ENCODE measurements at regions not wholly inside any gene's neighbourhood (a gene's known extent, or its start where the extent isn't known, plus 50 kb on each side); places are given as distances from the start of the nearest gene placed in this dataset.
A peak's percentile ranks its signal among the peaks of the same experiment; 100 is the strongest.

GRCh38 chr10:10892290-10892875 lies 125.3 kb upstream of the CELF2 start:
- Histone ChIP-seq H3K27me3 (ENCODE audit: control insufficient read depth in 5 of 5, insufficient read depth in 4 of 5, low read length in 5 of 5) (no peaks in the 10 kb centered on the region), H3K9me3 (ENCODE audit: control insufficient read depth in 5 of 5, low read length in 5 of 5) (peaks cover 0 to 4% (median 0%) of the 10 kb centered on the region in 5 donors), H3K4me1 (ENCODE audit: control insufficient read depth in 5 of 5, insufficient read depth in 5 of 5, low read length in 5 of 5) (peaks cover 0 to 17% (median 2%) of the 10 kb centered on the region in 5 donors), H3K4me3 (ENCODE audit: low read depth in 1 of 5, low read length in 5 of 5) (no peak overlapping the region), H3K36me3 (ENCODE audit: control insufficient read depth in 5 of 5, insufficient read depth in 5 of 5, low read length in 5 of 5) (no peaks in the 10 kb centered on the region), H3K27ac (ENCODE audit: low read depth, low read length) (no peak overlapping the region), H3K9ac (ENCODE audit: low read length in 5 of 5) (no peak overlapping the region)

GRCh38 chr10:10897400-10897799 lies 120.3 kb upstream of the CELF2 start:
- Histone ChIP-seq H3K36me3 (ENCODE audit: control insufficient read depth in 5 of 5, insufficient read depth in 5 of 5, low read length in 5 of 5) (no peaks in the 10 kb centered on the region), H3K27ac (ENCODE audit: low read depth, low read length) (no peak overlapping the region), H3K27me3 (ENCODE audit: control insufficient read depth in 5 of 5, insufficient read depth in 4 of 5, low read length in 5 of 5) (no peaks in the 10 kb centered on the region), H3K4me1 (ENCODE audit: control insufficient read depth in 5 of 5, insufficient read depth in 5 of 5, low read length in 5 of 5) (peaks cover 0 to 4% (median 0%) of the 10 kb centered on the region in 5 donors), H3K4me3 (ENCODE audit: low read depth in 1 of 5, low read length in 5 of 5) (no peak overlapping the region), H3K9ac (ENCODE audit: low read length in 5 of 5) (no peak overlapping the region), H3K9me3 (ENCODE audit: control insufficient read depth in 5 of 5, low read length in 5 of 5) (peaks cover 0 to 4% (median 0%) of the 10 kb centered on the region in 5 donors)

GRCh38 chr10:10901906-10902305 lies 115.8 kb upstream of the CELF2 start:
- H3K27ac ChIP-seq (ENCODE audit: low read depth, low read length), result no peak overlapping the region
- peaks cover 0 to 5% (median 0%) of the 10 kb centered on the region in 5 donors for H3K9me3 ChIP-seq (ENCODE audit: control insufficient read depth in 5 of 5, low read length in 5 of 5)
- H3K36me3 ChIP-seq (ENCODE audit: control insufficient read depth in 5 of 5, insufficient read depth in 5 of 5, low read length in 5 of 5), result no peaks in the 10 kb centered on the region
- no peak overlapping the region for H3K4me3 ChIP-seq (ENCODE audit: low read depth in 1 of 5, low read length in 5 of 5)
- no peaks in the 10 kb centered on the region for H3K4me1 ChIP-seq (ENCODE audit: control insufficient read depth in 5 of 5, insufficient read depth in 5 of 5, low read length in 5 of 5)
- no peak overlapping the region for H3K9ac ChIP-seq (ENCODE audit: low read length in 5 of 5)
- H3K27me3 ChIP-seq (ENCODE audit: control insufficient read depth in 5 of 5, insufficient read depth in 4 of 5, low read length in 5 of 5), result no peaks in the 10 kb centered on the region

GRCh38 chr10:10902951-10903350 lies 114.7 kb upstream of the CELF2 start:
- Histone ChIP-seq H3K36me3 (ENCODE audit: control insufficient read depth in 5 of 5, insufficient read depth in 5 of 5, low read length in 5 of 5) (no peaks in the 10 kb centered on the region), H3K9ac (ENCODE audit: low read length in 5 of 5) (no peak overlapping the region), H3K4me1 (ENCODE audit: control insufficient read depth in 5 of 5, insufficient read depth in 5 of 5, low read length in 5 of 5) (no peaks in the 10 kb centered on the region), H3K27ac (ENCODE audit: low read depth, low read length) (no peak overlapping the region), H3K4me3 (ENCODE audit: low read depth in 1 of 5, low read length in 5 of 5) (no peak overlapping the region), H3K9me3 (ENCODE audit: control insufficient read depth in 5 of 5, low read length in 5 of 5) (peaks cover 0 to 5% (median 0%) of the 10 kb centered on the region in 5 donors), H3K27me3 (ENCODE audit: control insufficient read depth in 5 of 5, insufficient read depth in 4 of 5, low read length in 5 of 5) (no peaks in the 10 kb centered on the region)

GRCh38 chr10:10903620-10904019 lies 114.1 kb upstream of the CELF2 start:
- Histone ChIP-seq H3K4me3 (ENCODE audit: low read depth in 1 of 5, low read length in 5 of 5) (no peak overlapping the region), H3K9me3 (ENCODE audit: control insufficient read depth in 5 of 5, low read length in 5 of 5) (peaks cover 0 to 5% (median 0%) of the 10 kb centered on the region in 5 donors), H3K27me3 (ENCODE audit: control insufficient read depth in 5 of 5, insufficient read depth in 4 of 5, low read length in 5 of 5) (no peaks in the 10 kb centered on the region), H3K27ac (ENCODE audit: low read depth, low read length) (no peak overlapping the region), H3K36me3 (ENCODE audit: control insufficient read depth in 5 of 5, insufficient read depth in 5 of 5, low read length in 5 of 5) (no peaks in the 10 kb centered on the region), H3K4me1 (ENCODE audit: control insufficient read depth in 5 of 5, insufficient read depth in 5 of 5, low read length in 5 of 5) (no peaks in the 10 kb centered on the region), H3K9ac (ENCODE audit: low read length in 5 of 5) (no peak overlapping the region)

- H3K4me1 ChIP-seq (ENCODE audit: control insufficient read depth in 5 of 5, insufficient read depth in 5 of 5, low read length in 5 of 5), result peaks cover 0 to 25% (median 16%) of the 10 kb centered on the region in 5 donors
- no peaks in the 10 kb centered on the region for H3K36me3 ChIP-seq (ENCODE audit: control insufficient read depth in 5 of 5, insufficient read depth in 5 of 5, low read length in 5 of 5)
- peak overlapping the region; percentile 52 for H3K27ac ChIP-seq (ENCODE audit: low read depth, low read length)
- H3K9ac ChIP-seq (ENCODE audit: low read length in 5 of 5), result no peak overlapping the region
- H3K27me3 ChIP-seq (ENCODE audit: control insufficient read depth in 5 of 5, insufficient read depth in 4 of 5, low read length in 5 of 5), result no peaks in the 10 kb centered on the region
- H3K9me3 ChIP-seq (ENCODE audit: control insufficient read depth in 5 of 5, low read length in 5 of 5), result no peaks in the 10 kb centered on the region
- H3K4me3 ChIP-seq (ENCODE audit: low read depth in 1 of 5, low read length in 5 of 5), result no peak overlapping the region
Observed at GRCh38 chr10:10910634-10911033, 107.0 kb upstream of the CELF2 start.

- no peaks in the 10 kb centered on the region for H3K27me3 ChIP-seq (ENCODE audit: control insufficient read depth in 5 of 5, insufficient read depth in 4 of 5, low read length in 5 of 5)
- H3K4me1 ChIP-seq (ENCODE audit: control insufficient read depth in 5 of 5, insufficient read depth in 5 of 5, low read length in 5 of 5), result peaks cover 0 to 25% (median 16%) of the 10 kb centered on the region in 5 donors
- no peaks in the 10 kb centered on the region for H3K9me3 ChIP-seq (ENCODE audit: control insufficient read depth in 5 of 5, low read length in 5 of 5)
- H3K4me3 ChIP-seq (ENCODE audit: low read depth in 1 of 5, low read length in 5 of 5), result peak overlapping the region in 2 of 5 donors; percentile 63 to 65
- H3K9ac ChIP-seq (ENCODE audit: low read length in 5 of 5), result peak overlapping the region in 1 of 5 donors; percentile 53
- peak overlapping the region; percentile 52 for H3K27ac ChIP-seq (ENCODE audit: low read depth, low read length)
- H3K36me3 ChIP-seq (ENCODE audit: control insufficient read depth in 5 of 5, insufficient read depth in 5 of 5, low read length in 5 of 5), result no peaks in the 10 kb centered on the region
Observed at GRCh38 chr10:10911035-10911434, 106.6 kb upstream of the CELF2 start.

GRCh38 chr10:10911471-10911921 lies 106.2 kb upstream of the CELF2 start:
- no peaks in the 10 kb centered on the region for H3K36me3 ChIP-seq (ENCODE audit: control insufficient read depth in 5 of 5, insufficient read depth in 5 of 5, low read length in 5 of 5)
- peak overlapping the region; percentile 52 for H3K27ac ChIP-seq (ENCODE audit: low read depth, low read length)
- H3K4me3 ChIP-seq (ENCODE audit: low read depth in 1 of 5, low read length in 5 of 5), result peak overlapping the region in 4 of 5 donors; percentile 20 to 65 (median 42)
- H3K4me1 ChIP-seq (ENCODE audit: control insufficient read depth in 5 of 5, insufficient read depth in 5 of 5, low read length in 5 of 5), result peaks cover 0 to 25% (median 16%) of the 10 kb centered on the region in 5 donors
- H3K9me3 ChIP-seq (ENCODE audit: control insufficient read depth in 5 of 5, low read length in 5 of 5), result no peaks in the 10 kb centered on the region
- peak overlapping the region in 4 of 5 donors; percentile 39 to 70 (median 58) for H3K9ac ChIP-seq (ENCODE audit: low read length in 5 of 5)
- no peaks in the 10 kb centered on the region for H3K27me3 ChIP-seq (ENCODE audit: control insufficient read depth in 5 of 5, insufficient read depth in 4 of 5, low read length in 5 of 5)

GRCh38 chr10:10914144-10914543 lies 103.5 kb upstream of the CELF2 start:
- Histone ChIP-seq H3K36me3 (ENCODE audit: control insufficient read depth in 5 of 5, insufficient read depth in 5 of 5, low read length in 5 of 5) (no peaks in the 10 kb centered on the region), H3K27me3 (ENCODE audit: control insufficient read depth in 5 of 5, insufficient read depth in 4 of 5, low read length in 5 of 5) (no peaks in the 10 kb centered on the region), H3K9ac (ENCODE audit: low read length in 5 of 5) (no peak overlapping the region), H3K27ac (ENCODE audit: low read depth, low read length) (peak overlapping the region; percentile 41), H3K4me1 (ENCODE audit: control insufficient read depth in 5 of 5, insufficient read depth in 5 of 5, low read length in 5 of 5) (peaks cover 0 to 36% (median 29%) of the 10 kb centered on the region in 5 donors), H3K9me3 (ENCODE audit: control insufficient read depth in 5 of 5, low read length in 5 of 5) (no peaks in the 10 kb centered on the region), H3K4me3 (ENCODE audit: low read depth in 1 of 5, low read length in 5 of 5) (no peak overlapping the region)

- H3K4me1 ChIP-seq (ENCODE audit: control insufficient read depth in 5 of 5, insufficient read depth in 5 of 5, low read length in 5 of 5), result peaks cover 0 to 43% (median 30%) of the 10 kb centered on the region in 5 donors
- no peaks in the 10 kb centered on the region for H3K27me3 ChIP-seq (ENCODE audit: control insufficient read depth in 5 of 5, insufficient read depth in 4 of 5, low read length in 5 of 5)
- no peaks in the 10 kb centered on the region for H3K9me3 ChIP-seq (ENCODE audit: control insufficient read depth in 5 of 5, low read length in 5 of 5)
- no peak overlapping the region for H3K27ac ChIP-seq (ENCODE audit: low read depth, low read length)
- H3K4me3 ChIP-seq (ENCODE audit: low read depth in 1 of 5, low read length in 5 of 5), result no peak overlapping the region
- H3K9ac ChIP-seq (ENCODE audit: low read length in 5 of 5), result no peak overlapping the region
- no peaks in the 10 kb centered on the region for H3K36me3 ChIP-seq (ENCODE audit: control insufficient read depth in 5 of 5, insufficient read depth in 5 of 5, low read length in 5 of 5)
Observed at GRCh38 chr10:10915215-10915614, 102.5 kb upstream of the CELF2 start.
